ENCODE measurements at regions not wholly inside any gene's neighbourhood (a gene's known extent, or its start where the extent isn't known, plus 50 kb on each side); places are given as distances from the start of the nearest gene placed in this dataset.
"Not testable (repeated sequence)": the region's sequence is repeated elsewhere in the genome, so short reads cannot be mapped to it uniquely, and the experiment has no call there.

DNA sequence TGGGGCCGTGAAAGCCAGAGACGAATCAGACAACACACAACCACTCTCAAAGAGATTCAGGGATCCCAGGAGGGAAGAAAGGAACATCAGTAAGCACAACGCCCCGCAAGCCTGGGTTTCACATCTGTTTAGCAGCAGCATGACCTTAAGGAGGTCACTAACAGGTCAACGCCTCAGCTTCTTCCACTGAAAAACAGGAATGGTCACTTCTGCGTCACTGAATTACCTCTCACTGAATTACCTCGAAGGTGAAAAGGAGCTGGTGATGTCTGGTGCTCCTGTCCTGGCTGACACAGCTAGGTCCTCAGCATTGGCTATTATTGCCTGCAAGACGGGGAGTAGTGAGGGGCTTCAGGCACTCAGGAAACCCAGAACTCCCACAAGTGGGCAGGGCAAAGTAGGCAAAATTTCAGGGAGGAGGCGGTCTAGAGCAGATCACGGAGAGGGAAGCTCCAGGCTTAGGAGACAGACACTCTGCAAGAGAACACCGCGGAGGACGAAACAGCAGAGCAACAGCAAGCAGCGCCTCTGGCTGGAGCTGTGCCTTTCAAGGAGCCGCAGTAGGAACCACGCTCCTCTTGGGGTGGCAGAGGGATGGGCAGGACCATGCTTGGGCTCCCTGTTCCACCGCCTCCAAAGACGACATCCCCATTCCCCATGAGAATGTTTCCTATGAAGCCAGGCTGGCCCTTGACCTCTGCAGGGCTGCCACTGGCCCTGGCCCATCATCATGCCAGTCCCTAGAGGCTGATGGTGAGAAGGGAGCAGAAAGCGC lies 108.4 kb downstream of the SINHCAF start:
- no peak for DNase-seq

DNA sequence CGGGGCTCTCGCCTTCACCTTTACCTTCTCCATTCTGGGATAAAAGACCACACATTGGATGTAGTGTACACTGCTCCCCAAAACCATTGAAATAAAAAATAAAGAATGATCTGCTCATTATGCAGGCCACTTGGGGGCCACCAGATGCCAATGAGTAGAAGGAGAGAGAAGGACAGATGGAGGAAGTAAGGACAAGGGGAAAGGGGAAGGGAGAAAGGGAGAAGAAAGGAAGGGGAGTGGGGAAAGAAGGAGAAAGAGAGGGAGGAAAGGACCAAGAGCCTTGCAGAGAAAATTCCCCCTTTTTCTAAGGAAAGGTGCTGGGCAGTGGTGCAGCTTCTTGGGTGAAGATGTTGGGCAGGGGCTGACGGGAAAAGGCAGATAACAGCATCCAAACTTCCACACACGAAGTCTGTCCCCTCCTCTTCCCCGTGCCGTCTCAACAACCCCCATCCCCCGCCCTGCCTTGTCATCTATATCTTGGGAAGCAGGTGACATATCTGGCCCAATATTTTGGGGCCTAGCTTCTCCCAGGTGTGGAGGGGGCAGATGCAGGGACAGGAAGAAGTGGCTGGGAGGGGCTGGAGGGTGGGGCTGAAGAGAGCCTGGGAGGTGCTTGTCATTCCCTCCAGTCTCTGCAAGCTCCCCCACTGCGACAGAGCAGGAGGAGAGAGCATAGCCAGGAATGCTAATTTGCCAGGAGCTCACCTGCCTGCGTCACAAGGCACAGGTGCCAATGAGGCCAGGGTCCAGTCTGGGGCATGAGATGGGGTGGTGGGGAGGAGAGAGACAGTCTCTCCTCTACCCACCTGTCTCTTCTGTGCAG lies 107.5 kb downstream of the SINHCAF start:
- DNase-seq: no peak

DNA sequence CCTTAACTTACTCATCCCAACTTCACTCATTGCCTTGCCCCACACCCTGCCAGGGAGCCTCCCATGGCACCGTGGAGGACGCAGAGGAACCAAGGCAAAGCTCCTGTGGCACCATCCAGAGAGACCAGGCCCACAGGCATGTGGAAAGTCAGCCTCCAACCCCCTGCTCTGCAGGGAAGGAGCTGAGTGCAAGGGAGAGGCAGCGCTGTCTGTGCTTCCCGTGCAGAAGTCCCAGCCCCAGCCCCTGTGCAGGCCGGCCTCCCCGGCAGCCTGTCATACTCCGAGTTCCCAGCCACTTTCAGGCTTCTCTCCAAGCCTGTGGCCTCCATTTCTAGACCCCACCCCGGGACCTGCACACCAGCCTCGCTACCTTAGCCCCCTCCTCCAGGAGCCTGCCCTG lies 106.4 kb downstream of the SINHCAF start:
- no peak for DNase-seq

DNA sequence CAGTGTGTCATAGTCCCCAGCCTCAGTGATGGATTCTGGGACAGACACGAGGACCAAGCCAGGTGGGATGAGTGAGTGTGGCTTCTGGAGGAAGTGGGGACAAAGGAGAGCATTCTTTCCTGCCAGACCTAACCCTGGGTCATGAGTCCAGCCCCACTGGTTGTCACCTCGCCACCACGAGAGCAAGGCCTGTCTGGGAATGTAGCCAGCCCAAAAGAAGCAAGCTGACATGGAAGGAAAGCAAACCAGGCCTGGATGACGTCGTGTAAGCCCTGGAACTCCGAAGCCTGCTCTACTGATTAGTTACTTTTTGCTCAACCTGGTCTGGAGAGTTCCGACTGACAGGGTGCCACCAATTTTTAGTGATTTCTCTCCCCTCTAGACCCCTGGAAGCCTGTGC lies 105.9 kb downstream of the SINHCAF start:
- no peak for DNase-seq

DNA sequence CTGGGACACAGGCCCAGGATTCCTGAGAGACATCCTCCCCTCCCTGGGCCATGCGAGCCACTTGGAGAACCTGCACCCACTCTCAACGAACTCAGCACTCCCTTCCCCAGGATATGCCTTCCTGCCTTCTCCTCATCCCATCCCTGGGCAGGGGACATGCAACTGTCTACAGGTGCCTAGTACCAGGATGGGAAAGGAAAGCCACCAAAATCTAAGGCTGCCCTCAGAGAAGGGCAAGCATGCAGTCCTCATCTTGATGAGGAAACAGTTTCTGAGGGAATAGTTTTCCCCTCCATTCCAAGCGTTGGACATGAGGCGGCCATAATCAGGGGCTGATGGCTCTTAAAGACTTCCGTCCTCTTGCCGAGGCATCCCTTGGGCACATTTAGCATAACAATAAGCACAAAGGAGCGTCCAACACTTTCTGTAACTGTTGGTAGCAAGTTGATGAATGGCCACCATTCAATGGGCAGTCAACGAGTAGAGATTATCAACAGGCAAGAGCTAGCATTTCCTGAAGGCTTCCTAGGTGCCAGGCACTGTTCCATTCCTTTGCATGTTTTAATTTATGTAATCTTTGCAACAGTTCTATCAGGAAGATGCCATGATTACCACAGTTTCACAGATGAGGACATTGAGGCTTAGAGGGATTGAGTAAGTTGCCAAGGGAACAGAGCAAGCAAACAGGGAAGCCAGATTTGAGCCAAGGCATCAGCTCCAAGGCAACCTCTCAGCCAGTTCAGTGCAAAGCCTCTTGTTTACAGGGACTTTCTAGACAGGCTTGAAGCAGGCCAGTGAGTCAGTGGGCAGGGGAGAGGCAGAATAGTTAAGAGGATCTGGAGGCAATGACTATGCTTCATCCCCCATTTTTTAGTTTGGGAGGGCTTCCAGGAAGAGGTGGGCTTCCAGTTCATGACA lies 105.1 kb downstream of the SINHCAF start:
- no peak for DNase-seq

DNA sequence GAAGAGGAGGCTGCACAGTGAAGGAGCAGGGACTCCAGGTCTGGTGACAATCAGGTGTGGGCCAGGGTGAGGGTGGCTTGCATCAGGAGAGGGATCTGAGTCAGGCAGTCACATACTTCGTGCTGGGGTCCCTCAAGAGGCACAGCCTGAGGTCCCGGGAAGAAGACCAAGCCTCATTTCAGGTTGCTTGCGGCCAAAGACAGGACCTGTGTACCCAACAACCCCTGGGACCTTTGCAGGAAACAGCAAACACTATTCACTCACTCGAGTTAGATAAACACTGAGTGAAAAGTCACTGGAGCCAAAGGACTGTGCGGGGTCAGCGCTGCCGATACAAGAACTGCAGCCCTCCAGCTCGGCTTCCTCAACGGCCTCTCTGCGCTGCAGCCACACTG lies 104.4 kb downstream of the SINHCAF start:
- no peak for DNase-seq

DNA sequence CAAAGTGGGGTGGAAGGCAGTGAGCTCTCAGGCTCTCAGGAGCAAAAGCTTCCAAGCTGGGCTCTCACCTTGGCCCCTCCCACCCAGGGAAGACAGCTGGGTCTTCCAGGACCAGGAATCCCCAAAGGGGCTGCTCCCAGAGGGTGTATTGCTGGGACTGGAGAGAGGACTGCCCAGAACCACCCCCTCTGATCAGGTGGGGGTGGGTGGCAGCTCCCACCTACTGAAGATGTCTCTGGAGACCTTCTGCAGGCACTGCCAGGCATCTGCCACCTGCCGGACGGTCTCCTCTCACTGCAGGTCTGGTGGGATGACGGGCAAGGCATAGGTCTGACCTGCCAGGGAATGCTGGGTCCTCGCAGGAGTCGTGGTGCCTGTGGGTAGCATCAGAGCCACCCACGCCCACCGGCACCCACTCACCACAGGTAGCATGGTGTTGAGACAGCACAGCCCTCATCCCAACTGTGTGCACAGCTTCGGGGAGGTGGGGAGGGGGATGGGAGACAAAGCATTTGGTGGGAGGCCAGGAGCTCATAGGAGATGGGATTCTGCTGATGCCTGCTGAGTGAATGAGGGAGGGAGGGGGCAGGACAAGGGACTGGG lies 103.2 kb downstream of the SINHCAF start:
- no peak for DNase-seq

DNA sequence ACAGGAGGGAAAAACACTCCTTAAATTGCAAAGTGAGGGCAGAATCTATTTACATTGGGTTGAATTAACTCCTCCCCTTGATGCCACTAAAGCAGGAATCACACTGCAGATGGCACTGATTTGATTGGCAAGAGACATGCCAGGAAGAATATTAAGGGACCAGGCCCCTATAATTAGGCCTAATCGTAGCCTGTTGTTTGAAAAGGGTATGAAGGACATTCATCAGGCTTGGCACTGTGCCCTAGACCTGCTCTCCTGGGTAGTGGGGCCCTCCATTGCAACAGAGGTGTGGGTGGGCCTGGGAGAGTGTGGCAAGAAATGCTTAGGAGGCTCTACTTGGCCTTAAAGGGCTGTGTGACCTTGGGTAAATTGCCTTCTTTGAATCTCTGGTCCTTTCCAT lies 102.3 kb downstream of the SINHCAF start:
- not testable (repeated sequence) for DNase-seq

DNA sequence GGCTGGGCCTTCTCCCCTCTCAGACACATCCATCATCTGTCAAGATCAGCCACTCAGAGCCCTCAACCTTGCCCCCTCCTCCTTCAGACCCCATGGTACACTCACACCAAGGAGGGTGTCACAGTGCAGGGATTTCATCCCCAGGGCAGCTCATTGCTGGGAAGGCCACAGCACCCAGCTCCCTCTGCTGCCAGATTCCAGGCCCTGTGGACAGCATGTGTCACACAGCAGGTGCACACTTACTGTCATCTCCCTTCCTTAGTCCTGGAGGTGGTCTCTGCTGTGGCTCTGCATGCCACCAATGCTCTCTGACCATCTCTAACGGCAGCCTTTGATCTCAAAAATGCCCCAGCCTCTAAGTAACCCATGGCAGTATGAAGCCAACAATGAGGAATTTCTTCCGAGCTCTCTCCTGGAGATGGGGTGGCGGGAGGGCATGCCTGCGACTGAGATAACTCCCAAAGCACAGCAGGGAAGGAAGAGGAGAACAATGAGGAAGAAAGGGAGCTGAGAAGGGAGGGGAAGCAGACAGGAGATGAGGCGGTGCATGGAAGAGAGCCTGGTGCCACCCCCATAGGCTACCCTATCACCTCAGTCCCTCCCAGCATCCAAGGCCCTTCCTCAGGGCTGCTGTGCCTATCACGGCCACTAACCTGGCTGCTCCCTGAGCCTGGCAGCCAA lies 101.0 kb downstream of the SINHCAF start:
- DNase-seq: no peak

DNA sequence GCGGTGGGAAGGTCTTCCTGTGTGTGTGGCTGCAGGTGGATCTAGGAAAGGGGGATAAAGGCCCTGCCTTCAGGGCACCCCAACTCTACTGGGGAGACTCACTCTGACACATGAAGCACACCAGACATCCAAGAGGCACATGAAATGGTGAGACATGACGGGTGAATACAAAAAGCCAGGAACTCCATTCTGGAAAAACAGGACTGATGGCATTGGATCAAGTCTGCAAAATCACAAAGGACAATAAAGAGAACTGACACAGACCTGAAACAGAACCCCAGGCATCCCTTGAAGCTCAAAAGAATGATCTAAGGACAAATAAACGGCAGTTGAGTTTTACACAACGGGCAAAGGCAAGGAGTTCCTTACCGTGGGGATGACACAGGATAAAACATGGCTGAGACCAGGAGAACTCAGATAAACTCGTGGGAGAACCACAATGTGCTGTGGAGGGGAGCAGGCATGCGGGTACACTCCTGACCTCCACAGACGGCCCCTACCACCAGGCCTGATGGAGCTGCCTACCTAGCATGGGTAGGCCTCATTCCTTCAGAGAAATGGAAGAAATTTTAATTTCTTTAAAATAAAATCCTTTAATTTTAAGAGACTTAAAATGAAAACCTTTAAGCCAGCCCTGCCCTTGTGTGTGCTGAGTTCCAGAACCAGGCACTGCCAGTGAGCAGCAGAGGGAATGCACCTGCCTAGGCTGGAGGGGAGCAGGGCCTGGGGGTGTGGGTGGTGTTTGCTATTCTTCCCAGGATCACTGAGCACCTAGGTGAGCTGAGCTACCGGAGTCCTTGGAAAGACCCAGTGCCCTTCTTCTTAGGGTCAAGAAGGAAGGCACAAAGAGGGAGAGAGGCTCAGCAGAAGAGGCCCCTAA lies 100.1 kb downstream of the SINHCAF start:
- no peak for DNase-seq

DNA sequence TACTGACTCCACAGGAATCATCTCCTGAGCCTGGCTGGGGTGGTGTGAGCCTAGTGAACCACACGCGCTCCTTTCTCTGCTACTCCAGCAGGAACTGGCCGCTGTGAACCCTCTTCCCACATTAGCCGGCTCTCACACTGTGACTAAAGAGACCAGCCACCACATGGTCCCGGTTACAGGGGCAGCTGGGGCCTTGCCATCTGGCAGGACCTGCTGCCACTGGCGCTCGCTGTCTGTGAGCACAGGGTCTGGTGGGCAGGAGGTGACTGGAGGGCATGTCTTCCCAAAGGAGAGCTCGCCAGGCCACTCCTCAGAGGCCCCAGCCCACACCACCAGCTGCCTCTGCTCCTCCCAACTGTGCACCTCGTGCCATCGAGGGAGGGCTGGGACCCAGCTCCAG lies 99.3 kb downstream of the SINHCAF start:
- no peak for DNase-seq

DNA sequence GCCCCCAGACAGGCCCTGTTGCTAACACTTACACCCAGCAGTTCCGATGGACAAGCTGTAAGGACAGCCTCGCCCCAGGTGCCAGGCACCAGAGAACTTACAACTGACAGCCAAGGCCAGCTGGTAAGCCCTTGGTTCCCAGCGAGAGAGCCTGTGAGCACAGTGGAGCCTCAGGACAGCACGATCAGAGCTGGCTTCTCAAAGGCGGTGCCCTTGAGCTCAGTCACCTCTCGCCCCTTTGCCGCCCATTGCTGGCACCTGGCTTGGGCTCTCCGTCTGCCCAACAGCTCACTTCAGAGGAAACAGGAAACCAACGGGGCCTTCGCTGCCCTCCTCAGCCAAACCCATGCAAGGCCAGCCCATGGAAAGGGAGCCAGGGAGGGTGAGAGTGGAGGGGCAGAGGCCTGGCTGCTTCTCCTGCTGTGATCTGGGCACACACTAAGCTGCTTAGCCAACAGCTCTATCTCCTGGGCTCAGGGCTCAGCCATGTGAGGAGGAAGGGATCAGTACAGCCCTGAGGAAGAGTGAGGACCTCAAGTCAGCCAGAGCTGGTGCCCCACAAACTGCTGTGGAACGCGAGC lies 98.5 kb downstream of the SINHCAF start:
- DNase-seq: no peak

DNA sequence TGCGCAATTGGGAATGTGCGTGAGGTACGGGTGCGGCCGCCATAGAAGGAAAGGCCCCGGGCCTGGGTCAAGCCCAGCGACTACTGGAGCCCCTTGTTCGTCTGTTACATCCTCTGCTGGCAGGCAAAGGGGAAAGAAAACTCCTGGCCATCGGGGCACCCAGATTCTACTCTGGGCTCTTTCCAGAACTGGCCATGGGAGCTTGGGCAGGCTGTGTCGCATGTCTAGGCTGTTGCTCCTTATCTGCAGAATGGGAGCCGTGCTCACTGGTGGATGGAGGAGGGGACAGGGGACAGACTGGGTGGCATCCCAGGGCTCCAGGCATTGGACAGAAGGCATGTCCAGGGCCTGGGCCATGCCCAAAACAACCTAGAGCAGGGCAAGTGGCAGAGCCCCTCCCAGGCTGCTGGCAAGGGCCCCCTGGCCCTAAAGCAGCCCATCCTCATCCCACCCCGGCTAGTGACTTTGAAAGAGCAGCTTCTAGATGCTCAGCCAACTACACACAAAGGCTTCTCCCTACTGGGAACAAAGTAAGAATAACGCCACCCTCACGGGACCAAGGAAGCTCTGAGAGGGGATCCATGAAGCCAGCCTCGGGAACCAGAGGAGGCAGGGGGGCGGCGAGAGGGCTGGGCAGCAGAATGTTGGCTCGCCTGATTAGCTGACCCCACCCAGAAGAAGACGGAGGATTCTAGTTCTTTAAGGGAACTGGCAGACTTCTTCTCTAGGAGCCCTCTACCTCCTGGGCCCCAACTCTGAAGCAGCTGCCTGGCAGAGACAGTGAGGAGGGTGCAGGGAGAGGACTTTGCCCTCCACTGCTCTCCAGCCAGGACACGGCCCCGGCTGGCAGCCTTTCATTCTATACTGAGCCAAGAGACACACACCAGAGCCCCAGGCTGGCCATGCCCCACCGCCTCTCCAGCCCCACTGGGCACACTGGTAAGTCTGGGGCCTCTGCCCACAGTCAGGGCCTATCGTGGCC lies 96.8 kb downstream of the SINHCAF start:
- no peak for DNase-seq

DNA sequence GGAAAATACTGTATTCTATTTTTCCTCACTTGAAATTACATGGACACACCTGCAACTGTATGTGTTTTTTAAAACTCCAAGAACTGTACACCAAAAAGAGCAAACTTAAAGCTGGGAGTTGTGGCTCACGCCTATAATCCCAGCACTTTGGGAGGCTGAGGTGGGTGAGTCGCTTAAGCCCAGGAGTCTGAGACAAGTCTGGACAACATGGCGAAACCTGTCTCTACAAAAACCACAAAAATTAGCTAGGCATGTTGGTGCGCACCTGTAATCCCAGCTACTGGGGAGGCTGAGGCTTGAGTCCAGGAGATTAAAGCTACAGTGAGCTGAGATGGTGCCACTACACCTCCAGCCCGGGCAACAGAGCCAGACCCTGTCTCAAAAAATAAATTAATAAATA lies 95.9 kb downstream of the SINHCAF start:
- DNase-seq: no peak

All from T-helper 1 cell (primary cell).